Vagina (tissue), 2 donors: ENCODE measurements at regions not wholly inside any gene's neighbourhood (a gene's known extent, or its start where the extent isn't known, plus 50 kb on each side); places are given as distances from the start of the nearest gene placed in this dataset.

Experiments used
- POLR2A ChIP-seq, 2 donors: fragments of 450-650 bp; IDR thresholded peaks; one replicate each; pipeline ENCODE4 v1.6.1; 2017; ENCODE audit warnings: antibody characterized with exemption in 2 of 2, mild to moderate bottlenecking in 2 of 2, moderate library complexity in 2 of 2
- POLR2AphosphoS5 ChIP-seq, 2 donors: sonication (generic); formaldehyde crosslinking; IDR thresholded peaks; one replicate each; pipeline ENCODE4 v1.9.0; 2017; ENCODE audit warnings: antibody characterized with exemption in 2 of 2, mild to moderate bottlenecking in 2 of 2, low read depth in 1 of 2; ENCODE audit not compliant: insufficient read depth in 1 of 2
- TF ChIP-seq, protein P1 (sequence below), 3 experiments: fragments of 450-650 bp in 2 of 3; fragments of 200-600 bp in 1 of 3; sonication (generic) in 1 of 3; IDR thresholded peaks; one replicate each; pipeline ENCODE4 v1.5.1; 2017 to 2019; ENCODE audit warnings: antibody characterized with exemption in 3 of 3, mild to moderate bottlenecking in 2 of 3, moderate library complexity in 2 of 3

DNA sequence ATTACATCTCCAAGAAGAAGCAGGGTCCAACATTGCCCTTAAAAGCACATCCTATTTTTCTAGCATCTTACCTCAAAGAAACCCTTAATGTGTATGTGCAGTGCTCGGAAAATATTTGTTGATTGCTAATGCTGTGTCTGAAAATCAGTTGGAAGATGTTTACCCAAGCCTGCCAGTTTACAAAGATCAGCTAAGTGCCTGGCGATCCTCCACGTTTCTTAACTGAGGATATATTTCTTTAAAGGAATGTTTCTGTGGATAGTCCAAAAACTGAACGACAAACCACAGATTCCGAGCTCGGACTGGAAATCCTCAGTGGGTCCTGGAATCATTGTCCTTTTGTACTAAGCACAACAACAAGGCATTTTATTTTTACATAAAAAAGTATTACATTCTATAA lies 595.7 kb upstream of the ARID1B start:
- no peak for TF ChIP-seq POLR2A (IDR thresholded peaks at IDR 0.05)
- TF ChIP-seq, protein P1, sequence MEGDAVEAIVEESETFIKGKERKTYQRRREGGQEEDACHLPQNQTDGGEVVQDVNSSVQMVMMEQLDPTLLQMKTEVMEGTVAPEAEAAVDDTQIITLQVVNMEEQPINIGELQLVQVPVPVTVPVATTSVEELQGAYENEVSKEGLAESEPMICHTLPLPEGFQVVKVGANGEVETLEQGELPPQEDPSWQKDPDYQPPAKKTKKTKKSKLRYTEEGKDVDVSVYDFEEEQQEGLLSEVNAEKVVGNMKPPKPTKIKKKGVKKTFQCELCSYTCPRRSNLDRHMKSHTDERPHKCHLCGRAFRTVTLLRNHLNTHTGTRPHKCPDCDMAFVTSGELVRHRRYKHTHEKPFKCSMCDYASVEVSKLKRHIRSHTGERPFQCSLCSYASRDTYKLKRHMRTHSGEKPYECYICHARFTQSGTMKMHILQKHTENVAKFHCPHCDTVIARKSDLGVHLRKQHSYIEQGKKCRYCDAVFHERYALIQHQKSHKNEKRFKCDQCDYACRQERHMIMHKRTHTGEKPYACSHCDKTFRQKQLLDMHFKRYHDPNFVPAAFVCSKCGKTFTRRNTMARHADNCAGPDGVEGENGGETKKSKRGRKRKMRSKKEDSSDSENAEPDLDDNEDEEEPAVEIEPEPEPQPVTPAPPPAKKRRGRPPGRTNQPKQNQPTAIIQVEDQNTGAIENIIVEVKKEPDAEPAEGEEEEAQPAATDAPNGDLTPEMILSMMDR (IDR thresholded peaks at IDR 0.05): no peak
- TF ChIP-seq POLR2AphosphoS5 (IDR thresholded peaks at IDR 0.05; ENCODE audit: insufficient read depth in 1 of 2, low read depth in 1 of 2): no peak
